Activated T-cell treated with anti-CD3 and anti-CD28 coated beads, Interleukin-2, amount 50 U/mL, for 72 hours (primary cell): ENCODE measurements at regions not wholly inside any gene's neighbourhood (a gene's known extent, or its start where the extent isn't known, plus 50 kb on each side); places are given as distances from the start of the nearest gene placed in this dataset.
"Not testable (repeated sequence)": the region's sequence is repeated elsewhere in the genome, so short reads cannot be mapped to it uniquely, and the experiment has no call there.

Experiments used
- ATAC-seq, 2 donors: fragments of 150-1000 bp; cut with Tn5 transposase; replicated peaks in 1 of 2; 2 replicates each; pipeline ENCODE4 v1.10.0; 2021; ENCODE audit warnings: moderate library complexity in 2 of 2, mild to moderate bottlenecking in 1 of 2
- DNase-seq, 2 donors: peaks; one replicate each; pipeline ENCODE4 v3.0.0; 2021 to 2022; ENCODE audit warnings: mixed read lengths in 1 of 2
- H3K27ac Mint-ChIP-seq: one replicate; pipeline ENCODE4 v1.8.0; 2022; ENCODE audit warnings: mild to moderate bottlenecking, moderate library complexity, mixed read lengths
- H3K27me3 Mint-ChIP-seq: one replicate; pipeline ENCODE4 v1.8.0; 2022; ENCODE audit warnings: low read depth, mixed read lengths
- H3K36me3 Mint-ChIP-seq, 2 donors: one replicate each; pipeline ENCODE4 v1.8.0; 2022; ENCODE audit warnings: mixed read lengths in 2 of 2, mild to moderate bottlenecking in 1 of 2; ENCODE audit not compliant: insufficient read depth in 2 of 2
- H3K4me1 Mint-ChIP-seq: one replicate; pipeline ENCODE4 v1.8.0; 2022; ENCODE audit warnings: low read depth, mixed read lengths
- H3K4me3 Mint-ChIP-seq, 2 donors: one replicate each; pipeline ENCODE4 v1.8.0; 2022; ENCODE audit warnings: mild to moderate bottlenecking in 2 of 2, mixed read lengths in 2 of 2, moderate library complexity in 2 of 2
- H3K9me3 Mint-ChIP-seq, 2 donors: one replicate each; pipeline ENCODE4 v1.8.0; 2022; ENCODE audit warnings: mixed read lengths in 2 of 2

DNA sequence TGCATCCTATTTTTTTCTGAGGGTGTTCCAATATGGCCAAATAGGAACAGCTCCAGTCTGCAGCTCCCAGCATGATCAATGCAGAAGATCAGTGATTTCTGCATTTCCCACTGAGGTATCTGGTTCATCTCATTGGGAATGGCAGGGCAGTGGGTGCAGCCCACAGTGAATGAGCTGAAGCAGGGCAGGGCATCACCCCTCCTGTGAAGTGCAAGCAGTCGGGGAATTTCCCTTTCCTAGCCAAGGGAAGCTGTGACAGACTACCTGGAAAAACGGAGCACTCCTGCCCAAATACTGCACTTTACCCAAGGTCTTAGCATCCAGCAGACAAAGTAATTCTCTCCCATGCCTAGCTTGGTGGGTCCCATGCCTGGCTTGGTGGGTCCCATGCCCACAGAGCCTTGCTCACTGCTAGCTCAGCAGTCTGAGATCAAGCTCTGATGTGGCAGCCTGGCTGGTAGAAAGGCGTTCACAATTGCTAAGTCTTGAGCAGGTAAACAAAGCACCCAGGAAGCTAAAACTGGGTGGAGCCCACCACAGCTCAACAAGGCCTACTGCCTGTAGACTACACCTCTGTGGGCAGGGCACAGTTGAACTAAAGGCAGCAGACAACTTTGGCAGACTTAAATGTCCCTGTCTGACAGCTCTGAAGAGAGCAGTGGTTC lies 352.0 kb downstream of the CDY1B start:
- not testable (repeated sequence) for H3K4me3 Mint-ChIP-seq, ATAC-seq, H3K27me3 Mint-ChIP-seq, H3K9me3 Mint-ChIP-seq, H3K4me1 Mint-ChIP-seq, H3K27ac Mint-ChIP-seq, DNase-seq, H3K36me3 Mint-ChIP-seq

DNA sequence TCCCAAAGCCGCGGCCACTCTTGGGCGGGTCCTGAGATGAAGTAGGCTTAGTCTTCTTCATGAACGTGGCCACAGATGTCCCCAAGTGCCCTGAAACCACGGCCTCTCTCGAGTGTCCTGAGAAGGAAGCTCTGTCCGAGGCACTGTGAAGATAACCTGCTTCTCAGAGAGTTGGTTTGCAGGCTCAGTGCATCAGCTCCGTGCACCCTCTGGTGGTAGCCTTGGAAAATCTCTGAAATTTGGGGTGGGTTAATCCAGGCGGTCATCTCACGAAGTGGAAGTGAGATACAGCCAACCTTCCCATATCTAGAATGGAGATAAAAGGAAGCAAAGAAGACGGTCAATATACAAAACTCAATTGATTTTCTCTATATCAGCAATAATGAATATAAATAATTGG lies 365.9 kb downstream of the CDY1B start:
- DNase-seq, H3K27me3 Mint-ChIP-seq, H3K36me3 Mint-ChIP-seq, H3K4me3 Mint-ChIP-seq, ATAC-seq, H3K4me1 Mint-ChIP-seq, H3K27ac Mint-ChIP-seq, H3K9me3 Mint-ChIP-seq: not testable (repeated sequence)

DNA sequence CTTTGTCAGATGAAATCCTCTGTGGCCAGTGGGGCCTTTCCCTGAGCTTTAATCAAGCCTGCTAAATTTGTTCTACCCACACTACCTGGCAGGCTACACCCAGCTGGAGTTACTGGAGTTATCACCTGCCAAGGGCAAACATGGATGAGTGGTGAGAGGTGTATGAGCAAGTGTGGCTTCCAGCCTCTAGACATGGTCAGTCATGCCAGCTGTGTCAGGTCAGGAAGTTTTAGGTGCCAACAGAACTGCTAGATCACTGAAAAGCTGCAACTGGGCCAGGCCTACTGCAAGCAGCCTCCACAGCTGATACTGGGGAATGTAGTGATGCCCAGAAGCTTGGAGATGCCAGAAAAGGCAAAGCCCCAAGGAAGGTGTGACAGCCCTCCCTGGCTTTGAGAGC lies 378.0 kb downstream of the CDY1B start:
- not testable (repeated sequence) for DNase-seq, H3K9me3 Mint-ChIP-seq, ATAC-seq, H3K4me1 Mint-ChIP-seq, H3K4me3 Mint-ChIP-seq, H3K27me3 Mint-ChIP-seq, H3K36me3 Mint-ChIP-seq, H3K27ac Mint-ChIP-seq

DNA sequence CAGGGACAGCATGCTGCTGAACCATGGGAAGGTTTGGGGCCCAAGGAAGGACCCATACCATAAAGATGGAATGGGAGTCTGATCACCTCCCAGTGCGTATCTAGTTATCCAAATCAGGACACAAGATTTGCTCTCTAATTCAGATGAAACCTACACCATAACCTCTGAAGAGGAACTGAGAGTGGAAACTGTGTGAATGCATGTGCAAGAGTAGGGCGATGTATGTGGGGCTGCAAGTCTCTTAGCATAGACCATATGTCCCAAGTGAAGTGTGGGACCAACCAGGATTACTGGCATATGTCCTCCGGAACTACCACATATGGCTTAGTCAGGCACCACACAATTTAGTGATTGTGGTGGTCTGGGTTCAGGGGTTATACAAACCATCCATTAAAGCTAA lies 403.0 kb downstream of the DAZ2 start:
- DNase-seq, H3K4me3 Mint-ChIP-seq, H3K27me3 Mint-ChIP-seq, ATAC-seq, H3K27ac Mint-ChIP-seq, H3K9me3 Mint-ChIP-seq, H3K4me1 Mint-ChIP-seq, H3K36me3 Mint-ChIP-seq: not testable (repeated sequence)

DNA sequence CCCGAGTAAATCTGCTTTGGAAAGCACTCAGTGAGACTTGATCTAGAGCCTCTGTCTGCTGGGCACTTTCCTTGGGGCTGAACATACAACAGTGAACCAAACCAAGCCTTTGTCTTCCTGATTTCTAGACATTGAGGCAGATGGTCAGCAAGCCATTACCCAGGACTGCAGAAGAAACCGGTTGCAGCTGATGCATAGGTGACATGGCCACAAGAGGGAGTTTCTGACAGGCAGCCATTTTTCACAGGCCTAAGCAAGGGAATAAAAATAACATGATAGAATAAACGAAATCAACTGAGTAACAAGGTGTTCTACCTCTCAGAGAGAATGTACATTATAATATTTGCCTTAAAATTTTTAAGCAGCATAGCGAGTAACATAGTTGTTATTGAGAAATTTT lies 391.1 kb downstream of the DAZ2 start:
- not testable (repeated sequence) for H3K4me1 Mint-ChIP-seq, H3K36me3 Mint-ChIP-seq, H3K9me3 Mint-ChIP-seq, H3K27ac Mint-ChIP-seq, H3K4me3 Mint-ChIP-seq, ATAC-seq, DNase-seq, H3K27me3 Mint-ChIP-seq

DNA sequence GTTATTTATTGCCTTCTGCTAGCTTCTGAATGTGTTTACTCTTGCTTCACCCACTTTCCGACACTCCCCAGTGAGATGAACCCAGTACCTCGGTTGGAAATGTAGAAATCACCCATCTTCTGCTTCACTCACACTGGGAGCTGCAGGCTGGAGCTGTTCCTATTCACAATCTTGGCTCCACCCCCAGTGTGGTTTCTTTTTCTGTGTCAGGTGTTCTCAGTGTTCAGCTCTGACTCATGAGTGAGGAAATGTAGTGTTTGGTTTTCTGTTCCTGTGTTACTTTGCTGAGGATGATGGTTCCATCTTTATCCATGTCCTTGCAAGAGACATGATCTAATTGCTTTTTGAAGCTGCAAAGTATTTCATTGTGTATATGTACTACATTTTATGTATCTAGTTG lies 377.2 kb downstream of the DAZ2 start:
- H3K27me3 Mint-ChIP-seq, DNase-seq, H3K9me3 Mint-ChIP-seq, H3K27ac Mint-ChIP-seq, H3K36me3 Mint-ChIP-seq, H3K4me1 Mint-ChIP-seq, H3K4me3 Mint-ChIP-seq: not testable (repeated sequence)
- ATAC-seq = peak in 1 of 2 donors; percentile 48

DNA sequence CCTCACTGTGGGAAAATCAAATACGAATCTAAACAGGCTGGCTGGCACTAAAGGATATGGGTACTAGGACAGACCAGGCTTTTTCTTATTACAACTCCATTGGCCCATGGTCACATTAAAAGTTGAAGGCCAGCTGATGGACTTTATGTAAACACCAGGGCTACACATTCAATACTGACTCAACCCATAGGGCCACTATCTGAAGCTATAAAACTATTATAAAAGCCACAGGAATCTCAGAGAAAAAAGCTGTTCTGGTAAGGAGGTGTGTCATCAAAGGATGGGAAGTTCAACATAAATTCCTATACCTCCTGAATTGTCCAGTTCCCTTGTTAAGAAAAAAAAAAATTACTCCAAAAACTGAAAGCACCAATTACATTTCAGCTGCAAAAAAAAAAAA lies 370.9 kb downstream of the DAZ2 start:
- not testable (repeated sequence) for H3K9me3 Mint-ChIP-seq, H3K27me3 Mint-ChIP-seq, H3K36me3 Mint-ChIP-seq, ATAC-seq, H3K4me3 Mint-ChIP-seq, DNase-seq, H3K4me1 Mint-ChIP-seq, H3K27ac Mint-ChIP-seq

DNA sequence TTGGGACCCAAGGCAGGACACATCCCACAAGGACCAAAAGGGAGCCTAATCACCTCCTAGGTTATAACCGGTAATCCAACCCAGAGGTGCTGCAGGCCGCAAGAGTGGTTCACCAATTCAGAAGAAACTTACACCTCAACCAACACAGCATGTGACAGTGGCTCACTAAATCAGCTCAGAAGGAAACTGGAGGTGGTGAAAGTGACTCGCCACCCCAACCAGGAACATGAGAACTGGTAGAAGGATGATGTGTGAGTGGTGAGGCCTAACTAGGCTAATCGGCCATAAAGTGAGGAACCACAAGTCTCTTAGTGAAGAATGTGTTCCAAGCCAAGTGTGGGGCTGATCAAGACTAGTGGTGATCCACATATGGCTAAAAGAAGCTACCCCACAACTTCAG lies 369.1 kb downstream of the DAZ2 start:
- not testable (repeated sequence) for DNase-seq, H3K36me3 Mint-ChIP-seq, H3K4me3 Mint-ChIP-seq, H3K4me1 Mint-ChIP-seq, H3K27ac Mint-ChIP-seq, H3K9me3 Mint-ChIP-seq, H3K27me3 Mint-ChIP-seq
- peak in 1 of 2 donors; percentile 70 for ATAC-seq
